Activated CD8-positive, alpha-beta memory T cell treated with anti-CD3 and anti-CD28 coated beads for 48 hours (primary cell): ENCODE measurements at regions not wholly inside any gene's neighbourhood (a gene's known extent, or its start where the extent isn't known, plus 50 kb on each side); places are given as distances from the start of the nearest gene placed in this dataset.

Experiments used
- DNase-seq, 3 experiments: peaks; one replicate each; pipeline ENCODE4 v3.0.0-alpha.2; 2020; ENCODE audit warnings: low read depth in 2 of 3, low spot score in 2 of 3

GRCh38 chr7:153440715-153441114, 611.5 kb upstream of the DPP6 start:
- DNase-seq, result no peak

GRCh38 chr7:153443032-153443701, 609.0 kb upstream of the DPP6 start:
- no peak for DNase-seq

GRCh38 chr7:153444641-153445040, 607.6 kb upstream of the DPP6 start:
- DNase-seq, result no peak

- DNase-seq, result no peak
These were observed 606.6 kb upstream of the DPP6 start for GRCh38 chr7:153445641-153446040.

GRCh38 chr7:153446490-153446889, 605.7 kb upstream of the DPP6 start:
- no peak for DNase-seq

- DNase-seq, result no peak
These were observed 605.2 kb upstream of the DPP6 start for GRCh38 chr7:153447011-153447410.

GRCh38 chr7:153452661-153453060, 599.5 kb upstream of the DPP6 start:
- no peak for DNase-seq

GRCh38 chr7:153454306-153454705, 597.9 kb upstream of the DPP6 start:
- no peak for DNase-seq

GRCh38 chr7:153457746-153458145, 594.5 kb upstream of the DPP6 start:
- DNase-seq, result no peak

- no peak for DNase-seq
These were observed 582.1 kb upstream of the DPP6 start for GRCh38 chr7:153470004-153470671.

- no peak for DNase-seq
These were observed 579.7 kb upstream of the DPP6 start for GRCh38 chr7:153472516-153472915.

GRCh38 chr7:153473185-153473584, 579.0 kb upstream of the DPP6 start:
- DNase-seq, result no peak

GRCh38 chr7:153475239-153475638, 577.0 kb upstream of the DPP6 start:
- no peak for DNase-seq

- DNase-seq, result no peak
These were observed 576.0 kb upstream of the DPP6 start for GRCh38 chr7:153476166-153476565.

GRCh38 chr7:153496257-153496656, 555.9 kb upstream of the DPP6 start:
- DNase-seq, result no peak

GRCh38 chr7:153503093-153503492, 549.1 kb upstream of the DPP6 start:
- DNase-seq, result no peak

GRCh38 chr7:153504288-153505075, 547.7 kb upstream of the DPP6 start:
- no peak for DNase-seq

GRCh38 chr7:153507885-153508284, 544.3 kb upstream of the DPP6 start:
- no peak for DNase-seq

GRCh38 chr7:153509768-153510167, 542.4 kb upstream of the DPP6 start:
- no peak for DNase-seq

GRCh38 chr7:153510674-153511073, 541.5 kb upstream of the DPP6 start:
- DNase-seq, result no peak

- no peak for DNase-seq
These were observed 538.2 kb upstream of the DPP6 start for GRCh38 chr7:153514032-153514431.

- no peak for DNase-seq
These were observed 536.8 kb upstream of the DPP6 start for GRCh38 chr7:153515359-153515758.
